B cell (primary cell): ENCODE measurements at regions not wholly inside any gene's neighbourhood (a gene's known extent, or its start where the extent isn't known, plus 50 kb on each side); places are given as distances from the start of the nearest gene placed in this dataset.

Experiments
- ATAC-seq: fragments of 200-7000 bp; cut with Tn5 transposase; one replicate; pipeline ENCODE4 v1.10.0; 2021; ENCODE audit warnings: low read depth, mild to moderate bottlenecking, moderate number of reproducible peaks, moderate library complexity
- CTCF ChIA-PET: fragments of 350-600 bp; sonication (Branson Sonifier 250); formaldehyde crosslinking; loops from one replicate; lab custom pipeline; 2021; ENCODE audit warnings: antibody characterized with exemption, inconsistent platforms; lab: Charles Lee
- POLR2A ChIA-PET: fragments of 350-600 bp; sonication (Branson Sonifier 250); formaldehyde crosslinking; loops from one replicate; lab custom pipeline; 2021; ENCODE audit warnings: antibody characterized with exemption; lab: Charles Lee
- DNase-seq: peaks from one replicate; pipeline ENCODE4 v3.0.0; 2013
- H2AFZ ChIP-seq: 2 replicates; pipeline ENCODE4 v1.6.1; 2012; ENCODE audit warnings: mild to moderate bottlenecking, low read depth, low read length; ENCODE audit not compliant: insufficient read depth, poor library complexity, severe bottlenecking
- H3K27ac ChIP-seq, 2 donors: 1 replicate in 1 of 2; 2 replicates in 1 of 2; pipeline ENCODE4 v1.5.1; 2012 to 2013; ENCODE audit warnings: low read length in 2 of 2, mild to moderate bottlenecking in 2 of 2, moderate library complexity in 1 of 2
- H3K27me3 ChIP-seq, 4 experiments: fragments of 200-600 bp in 1 of 4; sonication (generic) in 1 of 4; replicated peaks in 1 of 4; 1 replicate in 2 of 4; 2 replicates in 2 of 4; pipeline versions ENCODE4 v1.6.1 to v1.7.0; 2013 to 2016; ENCODE audit warnings: low read length in 3 of 4, mild to moderate bottlenecking in 2 of 4, mixed read lengths in 1 of 4, moderate library complexity in 1 of 4; ENCODE audit not compliant: insufficient read depth in 4 of 4, control insufficient read depth in 3 of 4; ENCODE audit errors: control extremely low read depth in 1 of 4
- H3K36me3 ChIP-seq, 2 experiments: replicated peaks in 1 of 2; 1 replicate in 1 of 2; 2 replicates in 1 of 2; pipeline versions ENCODE4 v1.6.1 to v1.7.1; 2013; ENCODE audit warnings: low read length in 1 of 2; ENCODE audit not compliant: insufficient read depth in 2 of 2, control insufficient read depth in 1 of 2; ENCODE audit errors: control extremely low read depth in 1 of 2, extremely low read depth in 1 of 2
- H3K4me1 ChIP-seq, 2 donors: fragments of 200-600 bp in 1 of 2; sonication (generic) in 1 of 2; 1 replicate in 1 of 2; 2 replicates in 1 of 2; pipeline versions ENCODE4 v1.5.1 to v1.6.1; 2013 to 2017; ENCODE audit warnings: low read length in 2 of 2; ENCODE audit not compliant: control insufficient read depth in 2 of 2, insufficient read depth in 2 of 2
- H3K4me2 ChIP-seq: replicated peaks from 2 replicates; pipeline ENCODE3; 2012; ENCODE audit warnings: mild to moderate bottlenecking, low read depth, low read length; ENCODE audit not compliant: poor library complexity, severe bottlenecking
- H3K4me3 ChIP-seq, 5 experiments: fragments of 200-600 bp in 1 of 5; sonication (generic) in 1 of 5; 1 replicate in 3 of 5; 2 replicates in 2 of 5; pipeline versions ENCODE4 v1.5.1 to v1.7.0; 2011 to 2016; ENCODE audit warnings: low read length in 4 of 5, mild to moderate bottlenecking in 4 of 5, low read depth in 2 of 5, control low read depth in 1 of 5, moderate library complexity in 1 of 5; ENCODE audit not compliant: insufficient read depth in 1 of 5; ENCODE audit errors: control extremely low read depth in 1 of 5, extremely low read depth in 1 of 5
- H3K79me2 ChIP-seq: fragments of 200-600 bp; sonication (generic); one replicate; pipeline ENCODE4 v1.6.0; 2016; ENCODE audit warnings: low read length; ENCODE audit not compliant: control insufficient read depth, insufficient read depth
- H3K9ac ChIP-seq: fragments of 200-600 bp; sonication (generic); 2 replicates; pipeline ENCODE4 v1.6.1; 2017; ENCODE audit warnings: mild to moderate bottlenecking, low read length, moderate library complexity
- H3K9me3 ChIP-seq, 3 donors: one replicate each; pipeline versions ENCODE4 v1.6.1 to v1.7.1; 2013; ENCODE audit warnings: low read length in 2 of 3; ENCODE audit not compliant: control insufficient read depth in 2 of 3, insufficient read depth in 1 of 3; ENCODE audit errors: control extremely low read depth in 1 of 3
- H4K20me1 ChIP-seq: 2 replicates; pipeline ENCODE4 v1.6.0; 2012; ENCODE audit warnings: mild to moderate bottlenecking, low read length; ENCODE audit not compliant: insufficient read depth, control insufficient read depth, poor library complexity, severe bottlenecking
- H3K27ac Mint-ChIP-seq: one replicate; pipeline ENCODE4 v1.8.0; 2021; ENCODE audit warnings: mixed read lengths
- H3K27me3 Mint-ChIP-seq: one replicate; pipeline ENCODE4 v1.8.0; 2021; ENCODE audit warnings: mixed read lengths
- H3K4me1 Mint-ChIP-seq: one replicate; pipeline ENCODE4 v1.8.0; 2021; ENCODE audit warnings: mixed read lengths
- H3K4me3 Mint-ChIP-seq: one replicate; pipeline ENCODE4 v1.8.0; 2021; ENCODE audit warnings: mixed read lengths
- H3K9me3 Mint-ChIP-seq: one replicate; pipeline ENCODE4 v1.8.0; 2022; ENCODE audit warnings: mixed read lengths; ENCODE audit not compliant: insufficient read depth
- EZH2 ChIP-seq: IDR thresholded peaks from 2 replicates; pipeline ENCODE4 v1.6.1; 2012; ENCODE audit warnings: borderline replicate concordance, low read depth, mild to moderate bottlenecking, moderate library complexity, low read length; ENCODE audit not compliant: insufficient read depth, poor library complexity, severe bottlenecking
- WGBS: methylation state at CpG from one replicate; pipeline ENCODE4 v1.1.5; 2013; ENCODE audit warnings: missing lambda C conversion rate; ENCODE audit not compliant: insufficient coverage; 5-methylcytosine and 5-hydroxymethylcytosine counted together
- intact Hi-C: fragments of 100-400 bp; cut with micrococcal nuclease; formaldehyde crosslinking; loops from one replicate; pipeline ENCODE4 v1.10.0; 2022
- TF ChIP-seq, protein P1 (sequence below): fragments of 200-600 bp; IDR thresholded peaks from one replicate; pipeline ENCODE4 v1.8.0; 2022; ENCODE audit warnings: antibody characterized with exemption, mild to moderate bottlenecking

DNA sequence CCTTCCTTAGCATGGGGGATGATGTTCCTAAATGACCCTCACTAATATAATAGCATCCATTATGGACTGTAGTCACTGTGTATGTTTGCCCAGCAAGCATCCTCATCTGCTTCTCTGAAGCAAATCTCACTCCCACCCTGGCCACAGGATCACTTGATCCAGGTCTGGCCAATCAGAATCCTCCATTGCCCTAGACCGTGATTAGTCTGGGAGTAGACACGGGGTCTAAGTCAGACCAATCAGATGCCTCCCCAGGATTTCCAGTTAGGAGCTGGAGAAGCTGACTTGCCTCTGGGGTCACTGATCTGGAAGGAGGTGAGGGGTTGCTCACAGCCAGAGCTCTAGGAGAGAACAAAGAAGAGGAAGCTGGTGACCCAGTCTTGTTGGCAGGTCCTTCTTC lies 153.9 kb downstream of the DHX35 start:
- no peak overlapping the region for H3K4me3 Mint-ChIP-seq
- no peak overlapping the region for H3K9ac ChIP-seq
- no peak overlapping the region for H2AFZ ChIP-seq
- H4K20me1 ChIP-seq, result no peaks in the 10 kb centered on the region
- peaks cover 0 to 17% (median 4%) of the 10 kb centered on the region in 4 experiments for H3K27me3 ChIP-seq
- H3K4me1 ChIP-seq, result no peaks in the 10 kb centered on the region
- H3K4me2 ChIP-seq, result no peak overlapping the region
- 89% methylated on average over 2 of the region's 2 CpGs for WGBS
- no peaks in the 10 kb centered on the region for H3K4me1 Mint-ChIP-seq
- TF ChIP-seq EZH2, result no peak
- TF ChIP-seq, protein P1, sequence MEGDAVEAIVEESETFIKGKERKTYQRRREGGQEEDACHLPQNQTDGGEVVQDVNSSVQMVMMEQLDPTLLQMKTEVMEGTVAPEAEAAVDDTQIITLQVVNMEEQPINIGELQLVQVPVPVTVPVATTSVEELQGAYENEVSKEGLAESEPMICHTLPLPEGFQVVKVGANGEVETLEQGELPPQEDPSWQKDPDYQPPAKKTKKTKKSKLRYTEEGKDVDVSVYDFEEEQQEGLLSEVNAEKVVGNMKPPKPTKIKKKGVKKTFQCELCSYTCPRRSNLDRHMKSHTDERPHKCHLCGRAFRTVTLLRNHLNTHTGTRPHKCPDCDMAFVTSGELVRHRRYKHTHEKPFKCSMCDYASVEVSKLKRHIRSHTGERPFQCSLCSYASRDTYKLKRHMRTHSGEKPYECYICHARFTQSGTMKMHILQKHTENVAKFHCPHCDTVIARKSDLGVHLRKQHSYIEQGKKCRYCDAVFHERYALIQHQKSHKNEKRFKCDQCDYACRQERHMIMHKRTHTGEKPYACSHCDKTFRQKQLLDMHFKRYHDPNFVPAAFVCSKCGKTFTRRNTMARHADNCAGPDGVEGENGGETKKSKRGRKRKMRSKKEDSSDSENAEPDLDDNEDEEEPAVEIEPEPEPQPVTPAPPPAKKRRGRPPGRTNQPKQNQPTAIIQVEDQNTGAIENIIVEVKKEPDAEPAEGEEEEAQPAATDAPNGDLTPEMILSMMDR, result no peak
- no peak overlapping the region for H3K27ac Mint-ChIP-seq
- no peak overlapping the region for H3K27ac ChIP-seq
- peaks cover 48% of the 10 kb centered on the region for H3K27me3 Mint-ChIP-seq
- H3K9me3 Mint-ChIP-seq, result no peaks in the 10 kb centered on the region
- H3K4me3 ChIP-seq, result no peak overlapping the region
- H3K9me3 ChIP-seq, result no peaks in the 10 kb centered on the region
- ChIA-PET POLR2A (no interaction called here), CTCF (no interaction called here)
- intact Hi-C loops, result no loop called here
- no peak for ATAC-seq
- DNase-seq, result no peak
- H3K79me2 ChIP-seq, result no peaks in the 10 kb centered on the region
- no peaks in the 10 kb centered on the region for H3K36me3 ChIP-seq

DNA sequence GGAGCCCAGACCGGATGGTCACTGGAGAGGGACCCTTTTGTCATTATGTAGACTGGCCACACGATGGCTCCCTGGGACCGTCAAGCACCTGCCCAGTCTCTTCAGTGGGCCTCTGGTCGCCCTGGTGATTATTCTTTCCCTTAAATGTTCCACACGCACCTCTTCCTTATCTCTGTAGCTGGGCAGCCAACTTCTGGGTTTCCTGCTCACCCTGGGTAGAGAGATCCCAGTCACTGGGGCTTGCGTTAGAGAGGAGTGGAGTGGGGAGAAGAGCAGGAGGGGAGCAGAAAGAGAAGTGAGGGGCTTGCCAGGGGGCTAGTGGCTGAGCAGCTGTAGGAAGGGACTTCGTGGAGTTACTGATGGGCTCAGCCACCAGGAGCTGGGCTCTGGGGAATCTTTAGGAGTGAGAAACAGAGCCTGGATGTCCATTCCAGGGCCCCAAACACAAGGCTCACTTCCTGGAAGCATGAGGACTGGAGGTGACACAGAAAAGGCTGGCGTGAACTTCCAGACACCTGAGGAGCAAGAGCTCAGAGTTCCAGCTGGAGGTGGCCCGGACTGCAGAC lies 150.1 kb downstream of the DHX35 start:
- Histone ChIP-seq H3K36me3 (no peaks in the 10 kb centered on the region), H3K9me3 (no peaks in the 10 kb centered on the region), H3K27me3 (peaks cover 0 to 25% (median 7%) of the 10 kb centered on the region in 4 experiments), H3K4me1 (no peaks in the 10 kb centered on the region), H3K27ac (no peak overlapping the region), H3K79me2 (no peaks in the 10 kb centered on the region), H3K4me2 (no peak overlapping the region), H4K20me1 (no peaks in the 10 kb centered on the region), H2AFZ (no peak overlapping the region), H3K4me3 (no peak overlapping the region), H3K9ac (no peak overlapping the region)
- Mint-ChIP-seq H3K4me3 (no peak overlapping the region), H3K4me1 (no peaks in the 10 kb centered on the region), H3K27me3 (peaks cover 53% of the 10 kb centered on the region), H3K27ac (no peak overlapping the region), H3K9me3 (no peaks in the 10 kb centered on the region)
- TF ChIP-seq EZH2, result no peak
- TF ChIP-seq, protein P1, result no peak
- 33% methylated on average over 7 of the region's 9 CpGs for WGBS
- ATAC-seq, result no peak
- CTCF ChIA-PET, result interaction anchor here (1.5 kb wide), 1 partner anchor 1851 kb away, joined by 6 read pairs; no protein-coding TSS in a partner anchor
- intact Hi-C loops, result no loop called here
- POLR2A ChIA-PET, result no interaction called here
- DNase-seq, result no peak
